Mesodermal cell (in vitro differentiated cells): ENCODE measurements at regions not wholly inside any gene's neighbourhood (a gene's known extent, or its start where the extent isn't known, plus 50 kb on each side); places are given as distances from the start of the nearest gene placed in this dataset.

Experiments
- H3K27ac ChIP-seq: 2 replicates; pipeline ENCODE4 v1.7.0; 2013; ENCODE audit warnings: mild to moderate bottlenecking, low read depth, low read length, moderate library complexity; ENCODE audit not compliant: severe bottlenecking
- H3K36me3 ChIP-seq: 2 replicates; pipeline ENCODE4 v1.7.1; 2013; ENCODE audit warnings: mild to moderate bottlenecking, low read length, moderate library complexity; ENCODE audit not compliant: control insufficient read depth, insufficient read depth
- H3K4me1 ChIP-seq: one replicate; pipeline ENCODE4 v1.7.1; 2013; ENCODE audit warnings: mild to moderate bottlenecking, low read length; ENCODE audit not compliant: insufficient read depth, control insufficient read depth, poor library complexity, severe bottlenecking
- H3K4me3 ChIP-seq: 2 replicates; pipeline ENCODE4 v1.7.0; 2013; ENCODE audit warnings: low read length, control low read depth, mild to moderate bottlenecking; ENCODE audit not compliant: insufficient read depth, poor library complexity, severe bottlenecking; ENCODE audit errors: extremely low read depth
- H3K9me3 ChIP-seq: 2 replicates; pipeline ENCODE4 v1.7.1; 2013; ENCODE audit warnings: mild to moderate bottlenecking, low read length, moderate library complexity; ENCODE audit not compliant: control insufficient read depth
- whole genome bisulfite sequencing, 2 experiments: methylation state at CpG; one replicate each; pipeline ENCODE4 v1.1.5; 2013; ENCODE audit warnings: missing lambda C conversion rate in 2 of 2; ENCODE audit not compliant: insufficient coverage in 2 of 2; 5-methylcytosine and 5-hydroxymethylcytosine counted together

- WGBS, 2 experiments = 90% methylated on average over 3 of the region's 3 CpGs
- Histone ChIP-seq H3K9me3 (no peaks in the 10 kb centered on the region), H3K4me1 (no peaks in the 10 kb centered on the region), H3K27ac (no peak overlapping the region), H3K4me3 (no peak overlapping the region), H3K36me3 (no peaks in the 10 kb centered on the region)
These were observed 1930.5 kb downstream of the EFNA5 start for GRCh38 chr5:105740242-105740641.

GRCh38 chr5:105739732-105740131 lies 1931.0 kb downstream of the EFNA5 start:
- H3K4me1 ChIP-seq = no peaks in the 10 kb centered on the region
- H3K27ac ChIP-seq = no peak overlapping the region
- H3K4me3 ChIP-seq = no peak overlapping the region
- H3K36me3 ChIP-seq = no peaks in the 10 kb centered on the region
- no peaks in the 10 kb centered on the region for H3K9me3 ChIP-seq

GRCh38 chr5:105735704-105736103 lies 1935.0 kb downstream of the EFNA5 start:
- Histone ChIP-seq H3K4me1 (no peaks in the 10 kb centered on the region), H3K27ac (no peak overlapping the region), H3K9me3 (no peaks in the 10 kb centered on the region), H3K36me3 (no peaks in the 10 kb centered on the region), H3K4me3 (no peak overlapping the region)

- 88 to 100% methylated on average over 1 of the region's 1 CpG for WGBS, 2 experiments
These were observed 1939.8 kb downstream of the EFNA5 start for GRCh38 chr5:105730982-105731381.

DNA sequence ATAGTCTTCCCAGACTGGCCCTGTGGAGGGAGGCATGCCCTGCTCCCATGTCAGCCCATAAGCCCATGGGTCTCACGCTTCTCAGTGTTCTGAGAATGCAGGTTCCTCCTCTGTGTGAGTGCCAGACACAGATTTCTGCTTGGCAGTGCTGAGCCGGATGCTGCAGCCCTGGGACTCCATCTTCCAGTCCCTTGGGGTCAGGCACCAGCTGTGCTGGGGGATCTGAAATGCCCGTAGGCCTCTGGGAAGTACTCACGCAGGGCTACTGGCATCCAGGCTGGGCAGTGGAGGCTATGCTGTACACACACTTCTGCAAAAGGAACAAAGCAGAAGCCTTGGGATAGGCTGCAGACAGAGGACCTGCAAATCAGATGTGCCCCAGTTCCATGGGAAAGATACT lies 1944.6 kb downstream of the EFNA5 start:
- no peaks in the 10 kb centered on the region for H3K9me3 ChIP-seq
- H3K4me1 ChIP-seq = no peaks in the 10 kb centered on the region
- WGBS, 2 experiments = 91 to 94% methylated on average over 4 of the region's 4 CpGs
- no peak overlapping the region for H3K27ac ChIP-seq
- H3K4me3 ChIP-seq = no peak overlapping the region
- no peaks in the 10 kb centered on the region for H3K36me3 ChIP-seq

More at GRCh38 chr5:105730982-105731381, 1939.8 kb downstream of the EFNA5 start:
- no peak overlapping the region for H3K27ac ChIP-seq
- no peaks in the 10 kb centered on the region for H3K36me3 ChIP-seq
- H3K9me3 ChIP-seq = no peaks in the 10 kb centered on the region
- H3K4me1 ChIP-seq = no peaks in the 10 kb centered on the region
- H3K4me3 ChIP-seq = no peak overlapping the region

GRCh38 chr5:105708442-105708841 lies 1962.3 kb downstream of the EFNA5 start:
- H3K4me1 ChIP-seq = no peaks in the 10 kb centered on the region
- H3K27ac ChIP-seq = no peak overlapping the region
- H3K9me3 ChIP-seq = peaks cover 4% of the 10 kb centered on the region
- no peaks in the 10 kb centered on the region for H3K36me3 ChIP-seq
- no CpG with 5 or more reads among the region's 1 CpG for WGBS, 2 experiments
- no peak overlapping the region for H3K4me3 ChIP-seq

DNA sequence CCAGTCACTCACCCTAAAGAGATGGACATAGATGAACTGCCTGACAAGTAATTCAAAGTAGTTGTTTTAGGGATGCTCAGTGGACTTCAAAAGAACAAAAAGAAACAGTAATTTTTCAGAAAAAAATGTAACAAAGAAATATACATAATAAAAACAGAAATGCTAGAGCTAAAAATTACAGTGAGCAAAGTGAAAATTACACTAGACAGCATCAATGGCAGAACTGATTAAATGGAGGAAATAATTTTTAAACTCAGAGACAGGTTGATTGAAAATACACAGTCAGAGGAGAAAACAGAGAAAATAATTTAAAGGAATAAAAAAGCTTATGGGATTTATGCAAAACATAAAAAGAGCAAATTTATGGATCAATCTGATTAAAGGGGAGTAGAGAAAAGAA lies 1968.4 kb downstream of the EFNA5 start:
- Histone ChIP-seq H3K4me1 (no peaks in the 10 kb centered on the region), H3K9me3 (no peaks in the 10 kb centered on the region), H3K36me3 (no peaks in the 10 kb centered on the region), H3K27ac (no peak overlapping the region), H3K4me3 (no peak overlapping the region)

- H3K9me3 ChIP-seq = no peaks in the 10 kb centered on the region
- no peak overlapping the region for H3K27ac ChIP-seq
- H3K4me3 ChIP-seq = no peak overlapping the region
- H3K4me1 ChIP-seq = no peaks in the 10 kb centered on the region
- no CpG with 5 or more reads among the region's 2 CpGs for WGBS, 2 experiments
- no peaks in the 10 kb centered on the region for H3K36me3 ChIP-seq
These were observed 1974.3 kb downstream of the EFNA5 start for GRCh38 chr5:105696440-105696839.

DNA sequence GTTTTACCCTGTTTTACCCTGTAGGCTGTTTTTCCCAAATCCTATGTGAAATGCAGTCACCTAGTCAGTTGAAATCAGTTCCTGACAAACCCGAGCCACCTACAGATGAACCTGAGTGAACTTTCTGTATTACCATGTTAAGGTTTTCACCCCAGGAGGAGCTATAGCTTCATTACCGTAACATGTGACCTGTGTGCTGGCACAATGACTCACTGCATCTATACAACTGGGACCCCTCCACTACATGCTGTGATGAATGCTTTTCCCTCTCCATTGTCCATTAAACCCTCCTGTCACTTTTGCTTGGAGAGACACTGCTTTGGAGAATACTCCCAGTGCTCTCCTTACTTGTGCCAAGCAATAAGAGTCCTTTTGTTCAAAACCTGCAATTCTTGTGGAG lies 1974.8 kb downstream of the EFNA5 start:
- WGBS, 2 experiments = 64% methylated on average over 2 of the region's 2 CpGs
- Histone ChIP-seq H3K36me3 (no peaks in the 10 kb centered on the region), H3K27ac (no peak overlapping the region), H3K9me3 (no peaks in the 10 kb centered on the region), H3K4me1 (no peaks in the 10 kb centered on the region), H3K4me3 (no peak overlapping the region)

- Histone ChIP-seq H3K9me3 (no peaks in the 10 kb centered on the region), H3K36me3 (no peaks in the 10 kb centered on the region), H3K4me3 (no peak overlapping the region), H3K4me1 (no peaks in the 10 kb centered on the region), H3K27ac (no peak overlapping the region)
- no CpG with 5 or more reads among the region's 3 CpGs for WGBS, 2 experiments
These were observed 1981.1 kb downstream of the EFNA5 start for GRCh38 chr5:105689596-105689995.

DNA sequence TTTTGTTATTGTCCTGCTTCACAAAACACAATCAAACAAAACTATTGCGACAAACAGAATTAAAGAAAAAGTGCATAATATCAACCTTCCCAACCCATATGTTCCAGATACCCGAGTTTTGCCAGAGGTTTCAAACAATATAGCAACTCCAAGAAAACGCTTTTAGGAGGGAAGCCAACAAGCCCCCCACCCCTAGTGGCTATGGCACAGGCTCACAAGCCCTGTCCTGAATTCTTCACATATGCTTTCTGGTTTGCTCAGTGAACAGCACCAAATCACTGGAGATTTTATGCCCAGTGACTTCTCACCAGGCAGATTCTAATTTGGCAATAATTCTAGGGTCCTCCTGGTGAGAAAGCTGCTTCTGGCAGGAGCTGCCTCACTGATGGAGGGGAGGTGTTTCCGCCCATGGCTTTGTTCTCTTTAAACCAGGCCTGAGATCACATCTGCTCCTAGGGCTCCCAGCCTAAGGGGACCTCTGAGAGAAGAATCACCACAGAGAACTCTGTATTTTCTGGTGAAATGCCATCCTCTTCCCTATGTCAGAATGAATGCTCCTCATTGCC lies 1982.4 kb downstream of the EFNA5 start:
- no peaks in the 10 kb centered on the region for H3K9me3 ChIP-seq
- H3K36me3 ChIP-seq = no peaks in the 10 kb centered on the region
- no peaks in the 10 kb centered on the region for H3K4me1 ChIP-seq
- H3K4me3 ChIP-seq = no peak overlapping the region
- 46 to 83% methylated on average over 2 to 3 of the region's 4 CpGs for WGBS, 2 experiments
- H3K27ac ChIP-seq = no peak overlapping the region

DNA sequence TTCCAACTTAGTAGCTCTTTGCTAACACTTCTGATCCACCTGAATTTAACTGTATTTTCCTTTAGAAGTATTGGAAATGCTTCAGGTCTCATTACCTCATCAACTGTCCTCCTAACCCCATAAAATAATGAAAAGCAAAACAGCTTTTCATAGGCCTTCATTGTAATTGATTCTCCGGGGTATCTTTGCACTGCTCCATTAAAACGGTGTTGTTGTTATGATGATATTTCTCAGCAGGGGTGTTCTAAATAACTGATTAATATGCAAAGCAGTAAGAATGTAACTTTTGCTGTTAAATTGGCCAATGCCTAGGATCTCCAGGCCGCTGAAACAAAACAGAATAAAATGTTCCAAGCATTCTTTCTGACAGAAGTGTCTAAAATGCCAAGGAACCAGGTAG lies 1983.2 kb downstream of the EFNA5 start:
- Histone ChIP-seq H3K36me3 (no peaks in the 10 kb centered on the region), H3K4me1 (no peaks in the 10 kb centered on the region), H3K27ac (no peak overlapping the region), H3K4me3 (no peak overlapping the region), H3K9me3 (no peaks in the 10 kb centered on the region)
- WGBS, 2 experiments = 34 to 50% methylated on average over 2 to 3 of the region's 3 CpGs
